ENCODE measurements at regions not wholly inside any gene's neighbourhood (a gene's known extent, or its start where the extent isn't known, plus 50 kb on each side); places are given as distances from the start of the nearest gene placed in this dataset.

- TF ChIP-seq CTCF (IDR thresholded peaks at IDR 0.05) = no peak
- no peak for TF ChIP-seq POLR2A (IDR thresholded peaks at IDR 0.05)
Measured at GRCh38 chr19:24003537-24003936, 83.5 kb upstream of the ZNF254 start.
